NCI-H748 (cell line): ENCODE measurements at regions not wholly inside any gene's neighbourhood (a gene's known extent, or its start where the extent isn't known, plus 50 kb on each side); places are given as distances from the start of the nearest gene placed in this dataset.
"Not testable (repeated sequence)": the region's sequence is repeated elsewhere in the genome, so short reads cannot be mapped to it uniquely, and the experiment has no call there.

Experiments used
- DNase-seq: peaks from one replicate; lab custom pipeline; 2025; ENCODE audit not compliant: unreplicated experiment; lab: John Stamatoyannopoulos, UW

GRCh38 chr13:30816736-30817135 lies 81.4 kb downstream of the ALOX5AP start:
- no peak for DNase-seq

- DNase-seq: no peak
These were observed 83.1 kb downstream of the ALOX5AP start for GRCh38 chr13:30818323-30818960.

GRCh38 chr13:30819136-30819888 lies 84.0 kb downstream of the ALOX5AP start:
- no peak for DNase-seq

GRCh38 chr13:30821421-30821820 lies 84.7 kb upstream of the MEDAG start:
- no peak for DNase-seq

- peak; percentile 38 for DNase-seq
These were observed 81.4 kb upstream of the MEDAG start for GRCh38 chr13:30824651-30825050.

- DNase-seq: no peak
These were observed 79.0 kb upstream of the MEDAG start for GRCh38 chr13:30826911-30827577.

- DNase-seq: no peak
These were observed 78.5 kb upstream of the MEDAG start for GRCh38 chr13:30827578-30827925.

- DNase-seq: no peak
These were observed 76.8 kb upstream of the MEDAG start for GRCh38 chr13:30829145-30829832.

GRCh38 chr13:30829833-30830637 lies 76.0 kb upstream of the MEDAG start:
- no peak for DNase-seq

GRCh38 chr13:30830638-30830965 lies 75.5 kb upstream of the MEDAG start:
- no peak for DNase-seq

- DNase-seq: no peak
These were observed 74.6 kb upstream of the MEDAG start for GRCh38 chr13:30831515-30831914.

GRCh38 chr13:30832377-30832776 lies 73.7 kb upstream of the MEDAG start:
- DNase-seq: no peak

- DNase-seq: peak; percentile 100
These were observed 73.2 kb upstream of the MEDAG start for GRCh38 chr13:30832845-30833332.

- peak; percentile 63 for DNase-seq
These were observed 70.6 kb upstream of the MEDAG start for GRCh38 chr13:30835442-30835841.

GRCh38 chr13:30837227-30838159 lies 68.6 kb upstream of the MEDAG start:
- DNase-seq: no peak

GRCh38 chr13:30839636-30840035 lies 66.4 kb upstream of the MEDAG start:
- not testable (repeated sequence) for DNase-seq

GRCh38 chr13:30840515-30840914 lies 65.6 kb upstream of the MEDAG start:
- no peak for DNase-seq

GRCh38 chr13:30841154-30841553 lies 64.9 kb upstream of the MEDAG start:
- DNase-seq: no peak

- DNase-seq: no peak
These were observed 62.5 kb upstream of the MEDAG start for GRCh38 chr13:30843548-30843947.
